GM12878 (cell line): ENCODE measurements at regions not wholly inside any gene's neighbourhood (a gene's known extent, or its start where the extent isn't known, plus 50 kb on each side); places are given as distances from the start of the nearest gene placed in this dataset.

Source experiments
- ATAC-seq: fragments of 200-7000 bp; cut with Tn5 transposase; 3 replicates; pipeline ENCODE4 v1.9.1; 2020; ENCODE audit warnings: mild to moderate bottlenecking, moderate library complexity
- BruUV-seq: library from RNA; stranded (reverse); fragments of 400-500 nt; replicated peaks from 2 replicates; lab custom pipeline; 2021; lab: Mats Ljungman, UMichigan
- CTCF ChIA-PET: fragments of 300-600 bp; sonication (Branson Sonifier 250); formaldehyde crosslinking; extraction: SDS; loops from one replicate; lab custom pipeline; 2021; ENCODE audit warnings: inconsistent platforms; lab: Yijun Ruan, JAX
- POLR2A ChIA-PET: fragments of 350-600 bp; formaldehyde crosslinking; extraction: SDS; loops from one replicate; lab custom pipeline; 2021; ENCODE audit warnings: inconsistent platforms; lab: Charles Lee
- RAD21 ChIA-PET: fragments of 300-600 bp; sonication (Branson Sonifier 250); formaldehyde crosslinking; loops from one replicate; lab custom pipeline; 2023; ENCODE audit warnings: antibody characterized with exemption; ENCODE audit not compliant: unreplicated experiment; lab: Charles Lee
- SMC1A ChIA-PET: fragments of 300-600 bp; sonication (Branson Sonifier 250); formaldehyde crosslinking; loops from one replicate; lab custom pipeline; 2023; ENCODE audit not compliant: unreplicated experiment, uncharacterized antibody; lab: Charles Lee
- DNase-seq: peaks from one replicate; pipeline ENCODE4 v3.0.0-alpha.2; 2011; ENCODE audit warnings: low read depth, low spot score
- FAIRE-seq: peaks from 3 replicates; lab custom pipeline; 2011; peaks lifted over from hg19 to GRCh38; lab: Jason Lieb, UNC
- H2AFZ ChIP-seq: 2 replicates; pipeline ENCODE4 v1.6.0; 2011; ENCODE audit warnings: low read depth, low read length, control low read depth; ENCODE audit not compliant: control insufficient read depth
- H3K27ac ChIP-seq: 2 replicates; pipeline ENCODE4 v1.5.1; 2011; ENCODE audit warnings: control low read depth; ENCODE audit not compliant: control insufficient read depth, insufficient read depth
- H3K27me3 ChIP-seq, 2 experiments: replicated peaks in 1 of 2; 2 replicates each; pipeline versions ENCODE4 v1.6.0 to v1.6.1; 2011; ENCODE audit warnings: low read length in 1 of 2; ENCODE audit not compliant: control insufficient read depth in 2 of 2, insufficient read depth in 2 of 2
- H3K36me3 ChIP-seq, 2 experiments: 2 replicates each; pipeline ENCODE4 v1.5.1; 2011; ENCODE audit warnings: low read length in 1 of 2; ENCODE audit not compliant: control insufficient read depth in 2 of 2, insufficient read depth in 2 of 2
- H3K4me1 ChIP-seq: 2 replicates; pipeline ENCODE4 v1.6.1; 2011; ENCODE audit warnings: mild to moderate bottlenecking, low read length, moderate library complexity, mixed read lengths; ENCODE audit not compliant: control insufficient read depth, insufficient read depth
- H3K4me2 ChIP-seq: 2 replicates; pipeline ENCODE4 v1.6.0; 2011; ENCODE audit warnings: control low read depth; ENCODE audit not compliant: control insufficient read depth, insufficient read depth
- H3K4me3 ChIP-seq: fragments of 200-600 bp; sonication (generic); 2 replicates; pipeline ENCODE4 v1.5.1; 2016
- H3K79me2 ChIP-seq: 2 replicates; pipeline ENCODE4 v1.6.0; 2011; ENCODE audit warnings: low read length; ENCODE audit not compliant: control insufficient read depth, insufficient read depth
- H3K9ac ChIP-seq: 2 replicates; pipeline ENCODE4 v1.8.0; 2011; ENCODE audit warnings: low read length, control low read depth, mixed read lengths; ENCODE audit not compliant: control insufficient read depth, insufficient read depth
- H3K9me3 ChIP-seq: replicated peaks from 3 replicates; pipeline ENCODE4 v1.5.1; 2011; ENCODE audit warnings: mild to moderate bottlenecking, low read length; ENCODE audit not compliant: control insufficient read depth, insufficient read depth
- H4K20me1 ChIP-seq: 2 replicates; pipeline ENCODE4 v1.6.0; 2011; ENCODE audit not compliant: control insufficient read depth, insufficient read depth
- BCL11A ChIP-seq: IDR thresholded peaks from 2 replicates; pipeline ENCODE4 v1.6.1; 2011; ENCODE audit warnings: low read depth, low read length
- CBX5 ChIP-seq: sonication (generic); IDR thresholded peaks from 2 replicates; pipeline ENCODE4 v1.6.1; 2016; ENCODE audit warnings: low read depth, moderate library complexity, mild to moderate bottlenecking, inconsistent platforms
- PBX3 ChIP-seq: IDR thresholded peaks from 2 replicates; pipeline ENCODE4 v1.6.1; 2011; ENCODE audit warnings: mild to moderate bottlenecking, low read depth, low read length, moderate library complexity; ENCODE audit not compliant: insufficient replicate concordance
- TAF1 ChIP-seq: IDR thresholded peaks from 2 replicates; pipeline ENCODE4 v1.6.1; 2011; ENCODE audit warnings: mild to moderate bottlenecking, low read depth, low read length, borderline replicate concordance
- WGBS: methylation state at CpG from one replicate; pipeline ENCODE4 v1.1.6; 2016; ENCODE audit warnings: low lambda C conversion rate; ENCODE audit not compliant: insufficient replicate concordance, insufficient coverage; ENCODE audit errors: missing lambda C conversion rate; 5-methylcytosine and 5-hydroxymethylcytosine counted together
- in situ Hi-C: fragments of 300-500 bp; cut with MboI; formaldehyde crosslinking; loops from 9 replicates; pipeline ENCODE4 v1.14.3; 2018; ENCODE audit warnings: mixed read lengths
- intact Hi-C: fragments of 100-400 bp; cut with micrococcal nuclease; formaldehyde crosslinking; loops from one replicate; pipeline ENCODE4 v1.14.2; 2022; ENCODE audit not compliant: unreplicated experiment
- TF ChIP-seq, protein P1 (sequence below): IDR thresholded peaks from 2 replicates; pipeline ENCODE4 v1.6.1; 2012; ENCODE audit warnings: low read depth, low read length, improper control_type of control experiment

DNA sequence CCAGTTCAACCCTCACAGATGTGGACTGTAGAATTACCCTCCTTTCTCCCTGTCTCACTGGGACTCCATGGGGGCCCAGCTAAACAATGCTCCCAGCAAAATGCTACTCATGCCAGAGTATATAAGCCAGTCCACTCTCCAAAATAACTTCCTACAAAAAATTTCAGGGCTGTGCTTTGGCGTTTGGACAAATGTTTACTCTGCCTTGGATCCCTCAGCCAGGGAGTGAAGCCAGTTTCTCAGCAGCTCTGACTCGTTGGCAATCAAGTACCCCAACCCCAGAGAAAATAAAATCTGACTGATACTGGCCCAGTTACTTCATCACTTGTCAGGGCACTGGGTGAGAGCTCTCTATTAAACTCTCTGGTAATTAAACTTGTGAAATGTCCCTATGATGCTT is 250.4 kb downstream of the TSHZ3 start:
- ATAC-seq: no peak
- RAD21 ChIA-PET: no interaction called here
- H3K9ac ChIP-seq: no peak overlapping the region
- H4K20me1 ChIP-seq: no peaks in the 10 kb centered on the region
- H3K4me2 ChIP-seq: no peak overlapping the region
- no peak for DNase-seq
- no peak overlapping the region for H3K27ac ChIP-seq
- H3K36me3 ChIP-seq: no peaks in the 10 kb centered on the region
- FAIRE-seq: no peak
- intact Hi-C loops: no loop called here
- no peaks in the 10 kb centered on the region for H3K79me2 ChIP-seq
- no peaks in the 10 kb centered on the region for H3K9me3 ChIP-seq
- H2AFZ ChIP-seq: no peak overlapping the region
- in situ Hi-C loops: no loop called here
- H3K4me3 ChIP-seq: no peak overlapping the region
- SMC1A ChIA-PET: no interaction called here
- no peaks in the 10 kb centered on the region for H3K27me3 ChIP-seq
- BruUV-seq: no TSS peak
- POLR2A ChIA-PET: no interaction called here
- WGBS: 0% methylated on average over 2 of the region's 2 CpGs
- TF ChIP-seq TAF1 (no peak), PBX3 (no peak), CBX5 (no peak), BCL11A (no peak)
- TF ChIP-seq, protein P1, sequence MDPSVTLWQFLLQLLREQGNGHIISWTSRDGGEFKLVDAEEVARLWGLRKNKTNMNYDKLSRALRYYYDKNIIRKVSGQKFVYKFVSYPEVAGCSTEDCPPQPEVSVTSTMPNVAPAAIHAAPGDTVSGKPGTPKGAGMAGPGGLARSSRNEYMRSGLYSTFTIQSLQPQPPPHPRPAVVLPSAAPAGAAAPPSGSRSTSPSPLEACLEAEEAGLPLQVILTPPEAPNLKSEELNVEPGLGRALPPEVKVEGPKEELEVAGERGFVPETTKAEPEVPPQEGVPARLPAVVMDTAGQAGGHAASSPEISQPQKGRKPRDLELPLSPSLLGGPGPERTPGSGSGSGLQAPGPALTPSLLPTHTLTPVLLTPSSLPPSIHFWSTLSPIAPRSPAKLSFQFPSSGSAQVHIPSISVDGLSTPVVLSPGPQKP: no peak
- TF ChIP-seq, all 136 proteins: peak for 0
- CTCF ChIA-PET: no interaction called here
- H3K4me1 ChIP-seq: no peaks in the 10 kb centered on the region
